Vagina (tissue), 2 donors: ENCODE measurements at regions not wholly inside any gene's neighbourhood (a gene's known extent, or its start where the extent isn't known, plus 50 kb on each side); places are given as distances from the start of the nearest gene placed in this dataset.

Source experiments
- POLR2A ChIP-seq, 2 donors: fragments of 450-650 bp; IDR thresholded peaks; one replicate each; pipeline ENCODE4 v1.6.1; 2017; ENCODE audit warnings: antibody characterized with exemption in 2 of 2, mild to moderate bottlenecking in 2 of 2, moderate library complexity in 2 of 2
- POLR2AphosphoS5 ChIP-seq, 2 donors: sonication (generic); formaldehyde crosslinking; IDR thresholded peaks; one replicate each; pipeline ENCODE4 v1.9.0; 2017; ENCODE audit warnings: antibody characterized with exemption in 2 of 2, mild to moderate bottlenecking in 2 of 2, low read depth in 1 of 2; ENCODE audit not compliant: insufficient read depth in 1 of 2
- TF ChIP-seq, protein P1 (sequence below), 3 experiments: fragments of 450-650 bp in 2 of 3; fragments of 200-600 bp in 1 of 3; sonication (generic) in 1 of 3; IDR thresholded peaks; one replicate each; pipeline ENCODE4 v1.5.1; 2017 to 2019; ENCODE audit warnings: antibody characterized with exemption in 3 of 3, mild to moderate bottlenecking in 2 of 3, moderate library complexity in 2 of 3

DNA sequence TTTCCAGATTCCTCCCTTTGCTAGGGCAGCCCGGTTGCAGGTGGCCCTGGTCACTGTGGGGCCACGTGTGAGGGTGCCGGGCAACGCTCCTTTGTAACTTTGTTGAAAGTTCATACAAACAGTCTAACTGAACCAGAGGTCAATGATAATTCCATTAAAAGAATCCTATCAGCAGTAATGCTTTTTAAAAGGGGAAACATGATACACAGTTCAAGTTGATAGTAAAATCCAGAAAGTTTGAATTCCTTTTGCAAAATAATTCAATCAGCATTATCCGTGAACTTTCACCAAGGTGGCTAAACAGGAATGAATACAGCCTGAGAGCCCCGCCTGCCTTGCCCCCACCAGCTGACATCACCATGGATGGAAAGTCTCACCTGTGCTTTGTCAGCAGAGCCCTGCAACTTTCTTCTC, 166.2 kb downstream of the ACKR3 start:
- TF ChIP-seq, protein P1, sequence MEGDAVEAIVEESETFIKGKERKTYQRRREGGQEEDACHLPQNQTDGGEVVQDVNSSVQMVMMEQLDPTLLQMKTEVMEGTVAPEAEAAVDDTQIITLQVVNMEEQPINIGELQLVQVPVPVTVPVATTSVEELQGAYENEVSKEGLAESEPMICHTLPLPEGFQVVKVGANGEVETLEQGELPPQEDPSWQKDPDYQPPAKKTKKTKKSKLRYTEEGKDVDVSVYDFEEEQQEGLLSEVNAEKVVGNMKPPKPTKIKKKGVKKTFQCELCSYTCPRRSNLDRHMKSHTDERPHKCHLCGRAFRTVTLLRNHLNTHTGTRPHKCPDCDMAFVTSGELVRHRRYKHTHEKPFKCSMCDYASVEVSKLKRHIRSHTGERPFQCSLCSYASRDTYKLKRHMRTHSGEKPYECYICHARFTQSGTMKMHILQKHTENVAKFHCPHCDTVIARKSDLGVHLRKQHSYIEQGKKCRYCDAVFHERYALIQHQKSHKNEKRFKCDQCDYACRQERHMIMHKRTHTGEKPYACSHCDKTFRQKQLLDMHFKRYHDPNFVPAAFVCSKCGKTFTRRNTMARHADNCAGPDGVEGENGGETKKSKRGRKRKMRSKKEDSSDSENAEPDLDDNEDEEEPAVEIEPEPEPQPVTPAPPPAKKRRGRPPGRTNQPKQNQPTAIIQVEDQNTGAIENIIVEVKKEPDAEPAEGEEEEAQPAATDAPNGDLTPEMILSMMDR (IDR thresholded peaks at IDR 0.05): no peak
- TF ChIP-seq POLR2A (IDR thresholded peaks at IDR 0.05): no peak
- TF ChIP-seq POLR2AphosphoS5 (IDR thresholded peaks at IDR 0.05; ENCODE audit: insufficient read depth in 1 of 2, low read depth in 1 of 2): no peak
